ENCODE measurements at regions not wholly inside any gene's neighbourhood (a gene's known extent, or its start where the extent isn't known, plus 50 kb on each side); places are given as distances from the start of the nearest gene placed in this dataset.
"Not testable (repeated sequence)": the region's sequence is repeated elsewhere in the genome, so short reads cannot be mapped to it uniquely, and the experiment has no call there.

GRCh38 chr13:44800626-44801025 is 188.6 kb downstream of the NUFIP1 start:
- Histone ChIP-seq H3K4me1 (replicated peaks) (peaks cover 20% of the 10 kb centered on the region), H3K9me3 (replicated peaks) (no peaks in the 10 kb centered on the region), H3K27ac (no peak overlapping the region), H3K36me3 (no peaks in the 10 kb centered on the region), H3K4me3 (no peak overlapping the region), H3K27me3 (replicated peaks) (no peaks in the 10 kb centered on the region)
- DNase-seq (ENCODE audit: low read depth in 1 of 2, low spot score in 2 of 2), result no peak

GRCh38 chr13:44797685-44798084 is 191.6 kb downstream of the NUFIP1 start:
- H3K4me3 ChIP-seq, result no peak overlapping the region
- no peaks in the 10 kb centered on the region for H3K27me3 ChIP-seq (replicated peaks)
- H3K9me3 ChIP-seq (replicated peaks), result no peaks in the 10 kb centered on the region
- no peaks in the 10 kb centered on the region for H3K36me3 ChIP-seq
- no peak overlapping the region for H3K27ac ChIP-seq
- H3K4me1 ChIP-seq (replicated peaks), result peaks cover 10% of the 10 kb centered on the region
- DNase-seq (ENCODE audit: low read depth in 1 of 2, low spot score in 2 of 2), result no peak

- Histone ChIP-seq H3K36me3 (no peaks in the 10 kb centered on the region), H3K4me1 (replicated peaks) (peaks cover 1% of the 10 kb centered on the region), H3K27ac (no peak overlapping the region), H3K9me3 (replicated peaks) (no peaks in the 10 kb centered on the region), H3K4me3 (no peak overlapping the region), H3K27me3 (replicated peaks) (no peaks in the 10 kb centered on the region)
- no peak for DNase-seq (ENCODE audit: low read depth in 1 of 2, low spot score in 2 of 2)
Measured at GRCh38 chr13:44796597-44797490, 192.4 kb downstream of the NUFIP1 start.

- not testable (repeated sequence) for H3K27ac ChIP-seq; H3K4me3 ChIP-seq; H3K36me3 ChIP-seq; H3K4me1 ChIP-seq (replicated peaks); H3K9me3 ChIP-seq (replicated peaks); H3K27me3 ChIP-seq (replicated peaks); DNase-seq (ENCODE audit: low read depth in 1 of 2, low spot score in 2 of 2)
Measured at GRCh38 chr13:44796039-44796438, 193.2 kb downstream of the NUFIP1 start.

GRCh38 chr13:44795176-44795575 is 194.1 kb downstream of the NUFIP1 start:
- H3K36me3 ChIP-seq, result no peaks in the 10 kb centered on the region
- H3K27ac ChIP-seq, result no peak overlapping the region
- H3K4me3 ChIP-seq, result no peak overlapping the region
- no peaks in the 10 kb centered on the region for H3K4me1 ChIP-seq (replicated peaks)
- no peaks in the 10 kb centered on the region for H3K9me3 ChIP-seq (replicated peaks)
- DNase-seq (ENCODE audit: low read depth in 1 of 2, low spot score in 2 of 2), result no peak
- no peaks in the 10 kb centered on the region for H3K27me3 ChIP-seq (replicated peaks)

- Histone ChIP-seq H3K9me3 (replicated peaks) (no peaks in the 10 kb centered on the region), H3K27me3 (replicated peaks) (no peaks in the 10 kb centered on the region), H3K36me3 (no peaks in the 10 kb centered on the region), H3K27ac (no peak overlapping the region), H3K4me3 (no peak overlapping the region), H3K4me1 (replicated peaks) (no peaks in the 10 kb centered on the region)
- DNase-seq (ENCODE audit: low read depth in 1 of 2, low spot score in 2 of 2), result no peak
Measured at GRCh38 chr13:44792096-44792495, 197.2 kb downstream of the NUFIP1 start.

- no peaks in the 10 kb centered on the region for H3K36me3 ChIP-seq
- no peaks in the 10 kb centered on the region for H3K4me1 ChIP-seq (replicated peaks)
- no peaks in the 10 kb centered on the region for H3K27me3 ChIP-seq (replicated peaks)
- no peak overlapping the region for H3K4me3 ChIP-seq
- DNase-seq (ENCODE audit: low read depth in 1 of 2, low spot score in 2 of 2), result no peak
- no peaks in the 10 kb centered on the region for H3K9me3 ChIP-seq (replicated peaks)
- H3K27ac ChIP-seq, result no peak overlapping the region
Measured at GRCh38 chr13:44790289-44790688, 199.0 kb downstream of the NUFIP1 start.

GRCh38 chr13:44787617-44788016 is 201.7 kb downstream of the NUFIP1 start:
- Histone ChIP-seq H3K9me3 (replicated peaks) (no peaks in the 10 kb centered on the region), H3K4me1 (replicated peaks) (no peaks in the 10 kb centered on the region), H3K36me3 (no peaks in the 10 kb centered on the region), H3K27me3 (replicated peaks) (no peaks in the 10 kb centered on the region), H3K27ac (no peak overlapping the region), H3K4me3 (no peak overlapping the region)
- no peak for DNase-seq (ENCODE audit: low read depth in 1 of 2, low spot score in 2 of 2)

GRCh38 chr13:44786756-44787155 is 202.5 kb downstream of the NUFIP1 start:
- Histone ChIP-seq H3K27ac (no peak overlapping the region), H3K36me3 (no peaks in the 10 kb centered on the region), H3K4me3 (no peak overlapping the region), H3K4me1 (replicated peaks) (no peaks in the 10 kb centered on the region), H3K27me3 (replicated peaks) (no peaks in the 10 kb centered on the region), H3K9me3 (replicated peaks) (no peaks in the 10 kb centered on the region)
- no peak for DNase-seq (ENCODE audit: low read depth in 1 of 2, low spot score in 2 of 2)

- no peak for DNase-seq (ENCODE audit: low read depth in 1 of 2, low spot score in 2 of 2)
- no peaks in the 10 kb centered on the region for H3K4me1 ChIP-seq (replicated peaks)
- H3K27ac ChIP-seq, result no peak overlapping the region
- H3K4me3 ChIP-seq, result no peak overlapping the region
- no peaks in the 10 kb centered on the region for H3K27me3 ChIP-seq (replicated peaks)
- no peaks in the 10 kb centered on the region for H3K9me3 ChIP-seq (replicated peaks)
- no peaks in the 10 kb centered on the region for H3K36me3 ChIP-seq
Measured at GRCh38 chr13:44785401-44785800, 203.9 kb downstream of the NUFIP1 start.

- no peaks in the 10 kb centered on the region for H3K9me3 ChIP-seq (replicated peaks)
- H3K4me1 ChIP-seq (replicated peaks), result no peaks in the 10 kb centered on the region
- H3K27ac ChIP-seq, result no peak overlapping the region
- H3K36me3 ChIP-seq, result no peaks in the 10 kb centered on the region
- no peak for DNase-seq (ENCODE audit: low read depth in 1 of 2, low spot score in 2 of 2)
- H3K4me3 ChIP-seq, result no peak overlapping the region
- no peaks in the 10 kb centered on the region for H3K27me3 ChIP-seq (replicated peaks)
Measured at GRCh38 chr13:44784708-44785080, 204.6 kb downstream of the NUFIP1 start.

- DNase-seq (ENCODE audit: low read depth in 1 of 2, low spot score in 2 of 2), result no peak
- no peaks in the 10 kb centered on the region for H3K9me3 ChIP-seq (replicated peaks)
- no peaks in the 10 kb centered on the region for H3K27me3 ChIP-seq (replicated peaks)
- no peak overlapping the region for H3K4me3 ChIP-seq
- no peaks in the 10 kb centered on the region for H3K4me1 ChIP-seq (replicated peaks)
- H3K27ac ChIP-seq, result no peak overlapping the region
- no peaks in the 10 kb centered on the region for H3K36me3 ChIP-seq
Measured at GRCh38 chr13:44783994-44784707, 205.1 kb downstream of the NUFIP1 start.

GRCh38 chr13:44780591-44781280 is 204.6 kb upstream of the TSC22D1 start:
- no peak for DNase-seq (ENCODE audit: low read depth in 1 of 2, low spot score in 2 of 2)
- H3K27me3 ChIP-seq (replicated peaks), result no peaks in the 10 kb centered on the region
- H3K4me3 ChIP-seq, result no peak overlapping the region
- no peak overlapping the region for H3K27ac ChIP-seq
- no peaks in the 10 kb centered on the region for H3K36me3 ChIP-seq
- no peaks in the 10 kb centered on the region for H3K9me3 ChIP-seq (replicated peaks)
- H3K4me1 ChIP-seq (replicated peaks), result no peaks in the 10 kb centered on the region
